Trophoblast cell (in vitro differentiated cells and primary cell): ENCODE measurements at regions not wholly inside any gene's neighbourhood (a gene's known extent, or its start where the extent isn't known, plus 50 kb on each side); places are given as distances from the start of the nearest gene placed in this dataset.

ENCODE experiments used
- DNase-seq, 2 donors: peaks; one replicate each; pipeline ENCODE4 v3.0.0-alpha.2; 2016
- H2AFZ ChIP-seq: 2 replicates; pipeline ENCODE4 v1.6.1; 2013; ENCODE audit warnings: low read length, moderate library complexity, mild to moderate bottlenecking; ENCODE audit not compliant: insufficient read depth, poor library complexity
- H2AK5ac ChIP-seq: 2 replicates; pipeline ENCODE4 v1.6.1; 2013; ENCODE audit warnings: mild to moderate bottlenecking, low read length
- H2BK120ac ChIP-seq: 2 replicates; pipeline ENCODE4 v1.6.1; 2013; ENCODE audit warnings: low read length, mild to moderate bottlenecking, moderate library complexity; ENCODE audit not compliant: insufficient read depth, poor library complexity
- H2BK12ac ChIP-seq: 2 replicates; pipeline ENCODE4 v1.6.1; 2013; ENCODE audit warnings: mild to moderate bottlenecking, low read length, moderate library complexity
- H2BK5ac ChIP-seq: 2 replicates; pipeline ENCODE4 v1.6.1; 2013; ENCODE audit warnings: low read length, low read depth, moderate library complexity, mild to moderate bottlenecking; ENCODE audit not compliant: poor library complexity
- H3K14ac ChIP-seq: 2 replicates; pipeline ENCODE4 v1.6.1; 2013; ENCODE audit warnings: mild to moderate bottlenecking, low read length
- H3K18ac ChIP-seq: 2 replicates; pipeline ENCODE4 v1.6.1; 2013; ENCODE audit warnings: mild to moderate bottlenecking, low read length
- H3K23ac ChIP-seq: 2 replicates; pipeline ENCODE4 v1.6.1; 2013; ENCODE audit warnings: low read length
- H3K27ac ChIP-seq: 2 replicates; pipeline ENCODE4 v1.5.1; 2013; ENCODE audit warnings: low read depth, mild to moderate bottlenecking, inconsistent platforms, low read length, moderate library complexity
- H3K27me3 ChIP-seq: 2 replicates; pipeline ENCODE4 v1.6.1; 2013; ENCODE audit warnings: inconsistent platforms, mild to moderate bottlenecking, low read length, moderate library complexity; ENCODE audit not compliant: insufficient read depth
- H3K36me3 ChIP-seq, 2 experiments: 1 replicate in 1 of 2; 2 replicates in 1 of 2; pipeline ENCODE4 v1.6.1; 2013; ENCODE audit warnings: low read length in 2 of 2, mild to moderate bottlenecking in 2 of 2, moderate library complexity in 1 of 2; ENCODE audit not compliant: insufficient read depth in 2 of 2, control insufficient read depth in 1 of 2
- H3K4ac ChIP-seq: 2 replicates; pipeline ENCODE4 v1.6.1; 2013; ENCODE audit warnings: low read depth, mild to moderate bottlenecking, low read length, moderate library complexity
- H3K4me1 ChIP-seq, 2 experiments: 1 replicate in 1 of 2; 2 replicates in 1 of 2; pipeline ENCODE4 v1.6.1; 2013; ENCODE audit warnings: low read length in 2 of 2, mild to moderate bottlenecking in 2 of 2, moderate library complexity in 1 of 2; ENCODE audit not compliant: insufficient read depth in 2 of 2, control insufficient read depth in 1 of 2
- H3K4me2 ChIP-seq: 2 replicates; pipeline ENCODE4 v1.6.1; 2013; ENCODE audit warnings: inconsistent platforms, mild to moderate bottlenecking, low read length, moderate library complexity
- H3K4me3 ChIP-seq: 2 replicates; pipeline ENCODE4 v1.5.1; 2013; ENCODE audit warnings: mild to moderate bottlenecking, low read depth, low read length, inconsistent platforms
- H3K79me1 ChIP-seq: one replicate; pipeline ENCODE4 v1.6.1; 2013; ENCODE audit warnings: low read length
- H3K79me2 ChIP-seq: 2 replicates; pipeline ENCODE4 v1.6.1; 2013; ENCODE audit warnings: low read length, mild to moderate bottlenecking; ENCODE audit not compliant: control insufficient read depth, insufficient read depth, poor library complexity
- H3K9ac ChIP-seq: 2 replicates; pipeline ENCODE4 v1.6.1; 2013; ENCODE audit warnings: mild to moderate bottlenecking, low read length
- H3K9me3 ChIP-seq: 2 replicates; pipeline ENCODE4 v1.6.1; 2013; ENCODE audit warnings: low read depth, mild to moderate bottlenecking, control low read depth, inconsistent platforms, low read length; ENCODE audit not compliant: insufficient read depth
- H4K12ac ChIP-seq: 2 replicates; pipeline ENCODE4 v1.6.1; 2013; ENCODE audit warnings: low read depth, mild to moderate bottlenecking, low read length, moderate library complexity
- H4K8ac ChIP-seq: 2 replicates; pipeline ENCODE4 v1.6.1; 2013; ENCODE audit warnings: low read depth, mild to moderate bottlenecking, low read length, moderate library complexity
- H4K91ac ChIP-seq: one replicate; pipeline ENCODE4 v1.6.1; 2013; ENCODE audit warnings: low read depth, mild to moderate bottlenecking, low read length, moderate library complexity
- WGBS: extraction: QIAGEN DNeasy Blood & Tissue Kit; methylation state at CpG from one replicate; pipeline ENCODE4 v1.1.7; 2013; ENCODE audit warnings: missing lambda C conversion rate; ENCODE audit not compliant: insufficient read length, insufficient coverage; ENCODE audit errors: extremely low coverage; 5-methylcytosine and 5-hydroxymethylcytosine counted together

DNA sequence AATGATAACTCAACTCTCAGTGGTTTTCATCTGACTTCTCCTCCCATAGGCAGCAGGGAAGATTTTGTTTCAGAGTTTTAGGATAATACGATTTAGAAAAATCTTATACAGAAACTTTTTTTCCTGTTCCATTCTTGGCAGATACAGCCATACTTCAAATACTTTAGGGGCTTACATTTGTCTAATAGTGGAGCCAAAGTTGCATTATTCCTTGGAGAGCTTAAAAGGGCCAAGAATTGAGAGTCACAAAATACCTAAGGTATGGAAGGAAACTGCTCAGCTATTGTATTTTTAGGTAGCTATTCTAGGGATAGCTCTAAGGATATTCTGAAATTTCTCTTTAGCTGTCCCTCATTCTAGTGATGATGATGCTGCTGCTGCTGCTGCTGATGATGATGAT is 132.9 kb upstream of the PTCHD1 start:
- Histone ChIP-seq H4K8ac (no peak overlapping the region), H4K12ac (no peak overlapping the region), H3K79me2 (no peaks in the 10 kb centered on the region), H3K23ac (no peak overlapping the region), H2BK5ac (no peak overlapping the region), H3K79me1 (no peaks in the 10 kb centered on the region), H2AFZ (no peak overlapping the region), H3K18ac (no peak overlapping the region), H3K27ac (no peak overlapping the region), H4K91ac (no peak overlapping the region), H3K9me3 (no peaks in the 10 kb centered on the region), H3K9ac (no peak overlapping the region), H3K4me1 (no peaks in the 10 kb centered on the region), H2BK12ac (no peak overlapping the region), H3K36me3 (no peaks in the 10 kb centered on the region), H3K4me3 (no peak overlapping the region), H3K4ac (no peak overlapping the region), H3K27me3 (no peaks in the 10 kb centered on the region), H3K4me2 (no peak overlapping the region), H2AK5ac (no peak overlapping the region), H2BK120ac (no peak overlapping the region), H3K14ac (no peak overlapping the region)
- no CpG with 5 or more reads among the region's 1 CpG for WGBS
- DNase-seq, result no peak

DNA sequence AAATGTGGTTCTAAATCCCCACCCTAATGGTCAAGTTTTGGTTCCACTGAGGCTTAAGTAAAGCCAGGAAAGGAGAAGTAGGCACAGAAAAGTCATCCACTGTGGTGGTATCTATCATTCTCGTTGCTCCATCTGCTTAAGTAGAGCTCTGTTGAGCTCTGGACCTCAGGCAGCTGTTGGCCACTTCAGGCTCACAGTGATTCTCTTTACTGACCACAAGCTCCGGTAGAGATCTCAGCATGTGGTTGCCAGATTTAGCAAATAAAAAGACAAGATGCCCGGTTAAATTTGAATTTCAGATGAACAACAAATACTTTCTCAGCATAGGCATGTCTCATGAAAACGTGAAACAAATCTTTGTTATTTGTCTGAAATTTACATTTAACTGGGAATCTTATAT is 132.3 kb upstream of the PTCHD1 start:
- Histone ChIP-seq H3K23ac (no peak overlapping the region), H3K36me3 (no peaks in the 10 kb centered on the region), H4K91ac (no peak overlapping the region), H3K79me1 (no peaks in the 10 kb centered on the region), H2BK120ac (no peak overlapping the region), H3K27ac (no peak overlapping the region), H3K4me2 (no peak overlapping the region), H3K9ac (no peak overlapping the region), H3K4me1 (no peaks in the 10 kb centered on the region), H3K18ac (no peak overlapping the region), H4K12ac (no peak overlapping the region), H3K9me3 (no peaks in the 10 kb centered on the region), H2AFZ (no peak overlapping the region), H2BK12ac (no peak overlapping the region), H3K4me3 (no peak overlapping the region), H3K4ac (no peak overlapping the region), H3K14ac (no peak overlapping the region), H3K27me3 (no peaks in the 10 kb centered on the region), H3K79me2 (no peaks in the 10 kb centered on the region), H2AK5ac (no peak overlapping the region), H4K8ac (no peak overlapping the region), H2BK5ac (no peak overlapping the region)
- WGBS, result no CpG with 5 or more reads among the region's 4 CpGs
- no peak for DNase-seq

DNA sequence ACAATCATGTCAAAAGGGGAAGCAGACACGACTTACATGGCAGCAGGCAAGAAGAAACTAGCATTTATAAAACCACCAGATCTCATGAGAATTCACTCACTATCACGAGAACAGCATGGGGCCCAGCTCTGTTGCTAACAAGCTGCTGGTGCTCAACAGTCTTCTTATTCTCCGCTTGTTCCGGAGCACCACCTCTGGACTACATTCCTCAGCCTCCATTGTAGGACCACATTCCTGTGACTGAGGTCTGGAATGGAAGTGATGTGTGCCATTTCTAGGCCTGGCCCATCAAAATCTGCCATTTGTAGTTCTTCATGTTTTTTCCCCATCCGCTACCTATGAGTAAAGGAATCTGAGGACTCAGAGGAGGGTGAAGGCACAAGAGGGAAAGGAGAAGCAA is 111.5 kb upstream of the PTCHD1 start:
- Histone ChIP-seq H2BK12ac (no peak overlapping the region), H3K4ac (no peak overlapping the region), H3K18ac (no peak overlapping the region), H3K79me2 (no peaks in the 10 kb centered on the region), H4K91ac (no peak overlapping the region), H2AFZ (no peak overlapping the region), H4K12ac (no peak overlapping the region), H3K27ac (no peak overlapping the region), H2BK120ac (no peak overlapping the region), H4K8ac (no peak overlapping the region), H3K23ac (no peak overlapping the region), H3K14ac (no peak overlapping the region), H3K36me3 (no peaks in the 10 kb centered on the region), H3K4me1 (no peaks in the 10 kb centered on the region), H3K4me3 (no peak overlapping the region), H3K9me3 (no peaks in the 10 kb centered on the region), H3K9ac (no peak overlapping the region), H3K27me3 (no peaks in the 10 kb centered on the region), H2BK5ac (no peak overlapping the region), H3K79me1 (no peaks in the 10 kb centered on the region), H3K4me2 (no peak overlapping the region), H2AK5ac (no peak overlapping the region)
- DNase-seq, result peak; percentile 1 to 61
- no CpG with 5 or more reads among the region's 5 CpGs for WGBS

DNA sequence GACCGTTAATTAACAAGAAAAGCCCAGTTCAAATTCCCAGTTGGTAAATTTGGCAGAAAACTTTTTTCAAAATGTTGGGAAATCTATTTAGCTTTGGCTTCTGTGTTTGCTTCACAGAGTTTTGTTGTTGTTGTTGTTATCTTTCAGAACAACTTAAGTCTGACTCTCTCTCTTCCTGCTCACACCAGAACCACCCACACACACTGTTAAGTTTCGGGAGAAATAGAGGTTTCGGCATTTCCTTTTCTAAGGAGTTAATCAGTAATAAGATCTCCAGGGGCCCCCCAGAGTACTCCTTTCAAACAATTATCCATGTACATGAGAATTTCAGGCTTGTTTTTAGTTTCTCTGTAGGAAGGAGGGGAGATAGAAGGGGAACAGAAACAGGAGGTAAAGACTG is 106.2 kb upstream of the PTCHD1 start:
- WGBS, result no CpG with 5 or more reads among the region's 3 CpGs
- Histone ChIP-seq H3K27me3 (no peaks in the 10 kb centered on the region), H4K91ac (no peak overlapping the region), H3K9ac (no peak overlapping the region), H2BK120ac (no peak overlapping the region), H3K4me1 (no peaks in the 10 kb centered on the region), H3K79me2 (no peaks in the 10 kb centered on the region), H3K4me2 (no peak overlapping the region), H2BK5ac (no peak overlapping the region), H3K23ac (no peak overlapping the region), H3K4me3 (no peak overlapping the region), H3K36me3 (no peaks in the 10 kb centered on the region), H3K4ac (no peak overlapping the region), H2AFZ (no peak overlapping the region), H4K12ac (no peak overlapping the region), H2AK5ac (no peak overlapping the region), H2BK12ac (no peak overlapping the region), H3K14ac (no peak overlapping the region), H4K8ac (no peak overlapping the region), H3K79me1 (no peaks in the 10 kb centered on the region), H3K9me3 (no peaks in the 10 kb centered on the region), H3K27ac (no peak overlapping the region), H3K18ac (no peak overlapping the region)
- DNase-seq, result no peak
